ENCODE measurements at regions not wholly inside any gene's neighbourhood (a gene's known extent, or its start where the extent isn't known, plus 50 kb on each side); places are given as distances from the start of the nearest gene placed in this dataset.

DNA sequence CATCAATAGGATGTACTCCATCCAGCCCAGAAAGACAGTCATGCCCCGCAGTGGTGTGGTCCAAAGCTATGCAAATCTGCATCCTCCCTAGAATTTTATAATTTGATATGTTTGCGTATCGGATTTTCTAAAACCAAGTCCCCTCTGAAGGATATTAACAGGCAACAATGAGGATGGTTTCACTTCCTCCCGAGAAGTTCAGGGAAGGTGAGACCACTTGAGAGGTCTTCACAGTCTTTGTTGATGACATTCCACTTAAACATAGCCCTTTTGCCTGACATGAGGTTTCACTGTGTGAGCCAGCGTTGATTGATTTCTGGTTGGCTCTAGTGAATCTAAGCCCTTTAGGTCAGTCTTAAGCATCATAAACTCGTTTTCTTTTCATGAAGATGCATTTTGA, 276.1 kb downstream of the NR2F2 start:
- no peak for DNase-seq (ENCODE audit: low spot score)
- TF ChIP-seq, protein P1, sequence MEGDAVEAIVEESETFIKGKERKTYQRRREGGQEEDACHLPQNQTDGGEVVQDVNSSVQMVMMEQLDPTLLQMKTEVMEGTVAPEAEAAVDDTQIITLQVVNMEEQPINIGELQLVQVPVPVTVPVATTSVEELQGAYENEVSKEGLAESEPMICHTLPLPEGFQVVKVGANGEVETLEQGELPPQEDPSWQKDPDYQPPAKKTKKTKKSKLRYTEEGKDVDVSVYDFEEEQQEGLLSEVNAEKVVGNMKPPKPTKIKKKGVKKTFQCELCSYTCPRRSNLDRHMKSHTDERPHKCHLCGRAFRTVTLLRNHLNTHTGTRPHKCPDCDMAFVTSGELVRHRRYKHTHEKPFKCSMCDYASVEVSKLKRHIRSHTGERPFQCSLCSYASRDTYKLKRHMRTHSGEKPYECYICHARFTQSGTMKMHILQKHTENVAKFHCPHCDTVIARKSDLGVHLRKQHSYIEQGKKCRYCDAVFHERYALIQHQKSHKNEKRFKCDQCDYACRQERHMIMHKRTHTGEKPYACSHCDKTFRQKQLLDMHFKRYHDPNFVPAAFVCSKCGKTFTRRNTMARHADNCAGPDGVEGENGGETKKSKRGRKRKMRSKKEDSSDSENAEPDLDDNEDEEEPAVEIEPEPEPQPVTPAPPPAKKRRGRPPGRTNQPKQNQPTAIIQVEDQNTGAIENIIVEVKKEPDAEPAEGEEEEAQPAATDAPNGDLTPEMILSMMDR (IDR thresholded peaks at IDR 0.05; ENCODE audit: borderline replicate concordance, control extremely low read depth, extremely low read depth, insufficient read depth, missing control alignments) = no peak
- in situ Hi-C loops (cut with MboI; ENCODE audit: low sequenced_read_pairs, unreplicated experiment) = no loop called here

DNA sequence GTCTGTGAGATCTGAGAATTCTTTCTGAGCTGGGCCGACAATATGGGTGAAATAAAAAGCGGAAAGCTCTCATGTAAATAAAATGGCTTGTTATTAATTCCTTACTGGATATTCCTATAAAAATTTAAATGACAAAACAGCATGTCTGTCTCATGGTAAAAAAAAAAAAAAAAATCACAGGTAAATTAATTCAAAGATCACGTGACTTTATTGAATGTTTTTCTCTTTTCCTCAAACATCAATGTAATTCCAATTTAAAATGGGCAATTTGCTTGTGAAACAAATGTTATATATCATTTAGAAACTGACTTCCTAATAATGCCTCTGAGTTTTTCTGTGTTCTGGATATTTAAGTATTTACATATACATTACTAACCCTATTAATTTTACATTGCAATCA, 280.3 kb downstream of the NR2F2 start:
- DNase-seq (ENCODE audit: low spot score) = no peak
- TF ChIP-seq, protein P1 (IDR thresholded peaks at IDR 0.05; ENCODE audit: borderline replicate concordance, control extremely low read depth, extremely low read depth, insufficient read depth, missing control alignments) = no peak
- in situ Hi-C loops (cut with MboI; ENCODE audit: low sequenced_read_pairs, unreplicated experiment) = no loop called here

DNA sequence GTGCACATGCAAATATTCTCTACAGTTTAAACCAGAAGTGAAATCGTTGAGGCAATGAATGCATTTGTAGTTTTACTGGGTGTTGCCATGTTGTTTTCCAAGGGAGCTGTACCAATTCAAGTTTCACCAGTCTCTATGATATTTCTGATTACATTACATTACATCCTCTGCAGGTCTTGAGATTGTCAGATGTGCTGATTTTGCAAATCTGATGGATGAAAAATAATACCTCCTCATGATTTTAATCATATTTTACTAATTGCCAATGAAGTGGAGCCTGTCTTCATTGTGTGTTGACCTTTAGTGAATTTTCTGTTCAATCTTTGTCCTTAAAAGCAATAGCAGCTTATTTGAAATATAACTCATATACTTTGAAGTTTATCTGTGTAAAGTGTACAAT, 282.4 kb downstream of the NR2F2 start:
- no peak for DNase-seq (ENCODE audit: low spot score)
- TF ChIP-seq, protein P1 (IDR thresholded peaks at IDR 0.05; ENCODE audit: borderline replicate concordance, control extremely low read depth, extremely low read depth, insufficient read depth, missing control alignments) = no peak
- in situ Hi-C loops (cut with MboI; ENCODE audit: low sequenced_read_pairs, unreplicated experiment) = no loop called here

DNA sequence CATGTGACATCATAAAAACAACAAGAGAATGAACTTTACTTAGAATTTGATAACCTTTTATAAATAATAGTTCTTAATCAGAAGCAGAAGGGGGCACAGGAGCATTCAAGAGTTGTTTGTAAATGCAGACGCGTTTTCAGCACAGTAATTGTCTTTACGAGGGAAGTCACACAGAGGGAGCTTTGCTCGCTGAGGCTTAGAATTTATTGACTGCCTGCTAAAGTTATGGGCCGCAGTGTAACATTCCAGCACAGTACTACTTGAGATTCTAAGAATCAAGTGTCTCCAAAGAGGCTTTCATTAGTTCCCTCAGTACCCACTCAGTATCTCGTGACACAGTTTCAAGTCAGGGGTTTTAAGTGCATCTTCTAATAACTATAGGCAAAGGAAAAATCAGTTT, 288.7 kb downstream of the NR2F2 start:
- in situ Hi-C loops (cut with MboI; ENCODE audit: low sequenced_read_pairs, unreplicated experiment) = no loop called here
- DNase-seq (ENCODE audit: low spot score) = no peak
- TF ChIP-seq, protein P1 (IDR thresholded peaks at IDR 0.05; ENCODE audit: borderline replicate concordance, control extremely low read depth, extremely low read depth, insufficient read depth, missing control alignments) = no peak

DNA sequence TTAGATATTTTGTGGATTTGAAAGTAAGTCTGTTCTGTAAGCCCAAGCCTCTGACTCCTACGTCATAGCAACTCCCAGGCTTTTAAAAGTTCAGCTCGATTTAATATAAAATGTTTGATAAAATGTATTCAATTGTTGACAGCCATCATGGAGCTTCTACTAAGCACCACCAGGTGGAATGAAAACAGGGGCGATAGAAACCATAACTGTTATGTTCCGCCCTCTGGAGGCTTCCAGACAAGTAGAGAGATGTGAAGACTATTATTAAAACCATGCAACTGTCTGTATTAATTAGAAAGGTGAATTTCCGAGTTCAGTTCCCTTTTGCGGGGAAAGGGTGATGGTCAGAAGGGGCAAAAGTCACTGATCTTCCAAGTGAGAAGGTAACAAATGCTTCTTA, 292.2 kb downstream of the NR2F2 start:
- TF ChIP-seq, protein P1 (IDR thresholded peaks at IDR 0.05; ENCODE audit: borderline replicate concordance, control extremely low read depth, extremely low read depth, insufficient read depth, missing control alignments) = no peak
- in situ Hi-C loops (cut with MboI; ENCODE audit: low sequenced_read_pairs, unreplicated experiment) = no loop called here
- no peak for DNase-seq (ENCODE audit: low spot score)

DNA sequence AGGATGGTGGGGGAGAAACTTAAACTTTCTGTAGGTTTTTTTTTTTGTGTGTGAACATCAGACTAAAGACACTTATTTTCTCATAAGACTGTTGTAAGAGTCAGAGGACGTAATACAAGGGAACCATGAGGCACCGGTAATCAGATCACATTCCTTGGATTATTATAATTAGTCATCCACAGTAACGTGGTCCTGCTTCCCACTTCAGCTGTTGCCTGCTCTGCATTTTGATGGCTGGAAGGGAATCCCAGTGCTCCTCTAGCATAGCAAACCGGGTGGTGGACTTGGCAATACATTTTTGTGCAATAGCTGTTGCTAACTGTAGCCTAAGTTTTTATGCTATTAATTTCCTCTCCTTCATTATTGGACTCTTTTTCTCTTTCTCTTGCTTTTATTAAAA, 294.8 kb downstream of the NR2F2 start:
- in situ Hi-C loops (cut with MboI; ENCODE audit: low sequenced_read_pairs, unreplicated experiment) = no loop called here
- TF ChIP-seq, protein P1 (IDR thresholded peaks at IDR 0.05; ENCODE audit: borderline replicate concordance, control extremely low read depth, extremely low read depth, insufficient read depth, missing control alignments) = no peak
- no peak for DNase-seq (ENCODE audit: low spot score)

DNA sequence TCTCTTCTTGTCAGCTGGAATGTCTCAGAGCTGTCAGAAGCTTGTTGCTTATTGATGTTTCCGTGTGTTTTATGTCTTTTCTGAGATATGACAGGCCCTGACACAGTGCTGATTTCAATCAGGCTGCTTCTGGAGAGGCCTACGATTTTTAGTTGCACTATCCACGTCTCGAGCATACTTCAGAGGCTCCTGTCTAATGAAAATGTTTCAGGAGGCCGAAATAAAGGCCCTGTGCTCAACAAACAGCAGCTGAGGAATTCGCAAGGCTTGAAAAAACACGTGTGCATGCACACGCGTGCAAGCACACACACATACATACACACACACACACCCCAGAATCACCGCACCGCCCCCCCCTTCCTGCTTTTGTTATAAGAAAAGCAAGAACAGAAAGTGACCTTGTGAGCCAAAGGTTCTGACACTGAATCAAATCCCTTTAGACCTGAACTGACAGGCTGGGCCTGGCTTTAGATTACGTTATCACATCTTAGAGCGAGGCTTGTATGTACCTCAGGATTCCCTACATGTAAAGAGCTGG, 296.6 kb downstream of the NR2F2 start:
- in situ Hi-C loops (cut with MboI; ENCODE audit: low sequenced_read_pairs, unreplicated experiment) = no loop called here
- TF ChIP-seq, protein P1 (IDR thresholded peaks at IDR 0.05; ENCODE audit: borderline replicate concordance, control extremely low read depth, extremely low read depth, insufficient read depth, missing control alignments) = no peak
- no peak for DNase-seq (ENCODE audit: low spot score)

All from GM13976 (cell line).